KMS-11 (cell line): ENCODE measurements at regions not wholly inside any gene's neighbourhood (a gene's known extent, or its start where the extent isn't known, plus 50 kb on each side); places are given as distances from the start of the nearest gene placed in this dataset.

Source experiments
- H2AFZ ChIP-seq: fragments of 200-600 bp; sonication (generic); 2 replicates; pipeline ENCODE4 v1.6.1; 2016; ENCODE audit warnings: antibody characterized with exemption, mixed run types, low read depth
- H3K27ac ChIP-seq: fragments of 200-600 bp; sonication (generic); 2 replicates; pipeline ENCODE4 v1.6.1; 2016; ENCODE audit warnings: mild to moderate bottlenecking, mixed run types
- H3K27me3 ChIP-seq: fragments of 200-600 bp; sonication (generic); 2 replicates; pipeline ENCODE4 v1.6.1; 2017; ENCODE audit warnings: mild to moderate bottlenecking, low read depth, mixed run types, moderate library complexity; ENCODE audit not compliant: insufficient read depth
- H3K36me3 ChIP-seq: fragments of 200-600 bp; sonication (generic); 2 replicates; pipeline ENCODE4 v1.6.1; 2017; ENCODE audit warnings: mild to moderate bottlenecking, mixed run types; ENCODE audit not compliant: insufficient read depth
- H3K4me1 ChIP-seq: fragments of 200-600 bp; sonication (generic); 2 replicates; pipeline ENCODE4 v1.6.1; 2016; ENCODE audit warnings: mild to moderate bottlenecking, low read depth, mixed run types; ENCODE audit not compliant: poor library complexity, severe bottlenecking
- H3K4me2 ChIP-seq: fragments of 200-600 bp; sonication (generic); 2 replicates; pipeline ENCODE4 v1.7.0; 2016; ENCODE audit warnings: mild to moderate bottlenecking, mixed run types
- H3K4me3 ChIP-seq: fragments of 200-600 bp; sonication (generic); IDR thresholded peaks from 2 replicates; pipeline ENCODE4 v1.6.1; 2017; ENCODE audit warnings: low read depth, low read length, mixed read lengths; ENCODE audit not compliant: insufficient read depth
- H3K79me2 ChIP-seq: fragments of 200-600 bp; sonication (generic); 2 replicates; pipeline ENCODE4 v1.6.1; 2016; ENCODE audit warnings: low read depth, mixed run types; ENCODE audit not compliant: insufficient read depth
- H3K9ac ChIP-seq: fragments of 200-600 bp; sonication (generic); 2 replicates; pipeline ENCODE4 v1.6.1; 2016; ENCODE audit warnings: mild to moderate bottlenecking, mixed run types
- H4K20me1 ChIP-seq: fragments of 200-600 bp; sonication (generic); 2 replicates; pipeline ENCODE4 v1.6.1; 2016; ENCODE audit warnings: mild to moderate bottlenecking, mixed run types; ENCODE audit not compliant: insufficient read depth
- TF ChIP-seq, protein P1 (sequence below): fragments of 200-600 bp; sonication (generic); conservative IDR thresholded peaks from 2 replicates; pipeline ENCODE4 v1.6.1; 2017; ENCODE audit warnings: low read depth, mild to moderate bottlenecking, antibody characterized with exemption, low read length, moderate library complexity, mixed read lengths

GRCh38 chr6:50520326-50521266 lies 192.7 kb upstream of the TFAP2D start:
- no peaks in the 10 kb centered on the region for H3K27me3 ChIP-seq
- no peaks in the 10 kb centered on the region for H3K36me3 ChIP-seq
- no peak overlapping the region for H3K4me2 ChIP-seq
- no peak overlapping the region for H2AFZ ChIP-seq
- H3K9ac ChIP-seq, result no peak overlapping the region
- H3K4me3 ChIP-seq, result no peak overlapping the region
- no peaks in the 10 kb centered on the region for H4K20me1 ChIP-seq
- TF ChIP-seq, protein P1, sequence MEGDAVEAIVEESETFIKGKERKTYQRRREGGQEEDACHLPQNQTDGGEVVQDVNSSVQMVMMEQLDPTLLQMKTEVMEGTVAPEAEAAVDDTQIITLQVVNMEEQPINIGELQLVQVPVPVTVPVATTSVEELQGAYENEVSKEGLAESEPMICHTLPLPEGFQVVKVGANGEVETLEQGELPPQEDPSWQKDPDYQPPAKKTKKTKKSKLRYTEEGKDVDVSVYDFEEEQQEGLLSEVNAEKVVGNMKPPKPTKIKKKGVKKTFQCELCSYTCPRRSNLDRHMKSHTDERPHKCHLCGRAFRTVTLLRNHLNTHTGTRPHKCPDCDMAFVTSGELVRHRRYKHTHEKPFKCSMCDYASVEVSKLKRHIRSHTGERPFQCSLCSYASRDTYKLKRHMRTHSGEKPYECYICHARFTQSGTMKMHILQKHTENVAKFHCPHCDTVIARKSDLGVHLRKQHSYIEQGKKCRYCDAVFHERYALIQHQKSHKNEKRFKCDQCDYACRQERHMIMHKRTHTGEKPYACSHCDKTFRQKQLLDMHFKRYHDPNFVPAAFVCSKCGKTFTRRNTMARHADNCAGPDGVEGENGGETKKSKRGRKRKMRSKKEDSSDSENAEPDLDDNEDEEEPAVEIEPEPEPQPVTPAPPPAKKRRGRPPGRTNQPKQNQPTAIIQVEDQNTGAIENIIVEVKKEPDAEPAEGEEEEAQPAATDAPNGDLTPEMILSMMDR, result no peak
- no peaks in the 10 kb centered on the region for H3K79me2 ChIP-seq
- no peaks in the 10 kb centered on the region for H3K4me1 ChIP-seq
- H3K27ac ChIP-seq, result no peak overlapping the region

DNA sequence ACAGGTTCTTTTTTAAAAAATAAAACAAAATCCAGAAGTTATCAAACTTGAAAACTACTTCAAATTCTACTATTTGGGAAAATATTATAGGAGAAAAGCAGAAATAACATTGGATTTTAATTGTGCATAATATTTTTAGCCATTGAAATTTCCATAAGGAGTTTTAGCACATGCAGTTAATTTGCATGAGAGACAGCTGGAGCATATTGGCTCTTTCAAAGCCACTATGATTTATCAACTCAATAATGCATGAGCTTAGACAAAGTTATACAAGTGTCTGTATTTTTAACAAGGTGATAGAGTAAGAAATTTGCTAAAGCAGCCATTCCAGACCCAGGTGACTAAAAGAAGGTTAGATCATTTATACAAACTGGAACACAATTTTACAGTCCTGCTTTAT lies 189.0 kb upstream of the TFAP2D start:
- Histone ChIP-seq H3K4me2 (no peak overlapping the region), H2AFZ (no peak overlapping the region), H3K27ac (no peak overlapping the region), H3K9ac (no peak overlapping the region), H4K20me1 (no peaks in the 10 kb centered on the region), H3K4me1 (peaks cover 7% of the 10 kb centered on the region), H3K79me2 (no peaks in the 10 kb centered on the region), H3K4me3 (no peak overlapping the region), H3K27me3 (no peaks in the 10 kb centered on the region), H3K36me3 (no peaks in the 10 kb centered on the region)
- TF ChIP-seq, protein P1, result no peak

- no peaks in the 10 kb centered on the region for H4K20me1 ChIP-seq
- no peak overlapping the region for H2AFZ ChIP-seq
- no peak overlapping the region for H3K9ac ChIP-seq
- no peaks in the 10 kb centered on the region for H3K36me3 ChIP-seq
- H3K27me3 ChIP-seq, result no peaks in the 10 kb centered on the region
- TF ChIP-seq, protein P1, result no peak
- H3K27ac ChIP-seq, result no peak overlapping the region
- H3K79me2 ChIP-seq, result no peaks in the 10 kb centered on the region
- H3K4me3 ChIP-seq, result no peak overlapping the region
- peaks cover 30% of the 10 kb centered on the region for H3K4me1 ChIP-seq
- H3K4me2 ChIP-seq, result no peak overlapping the region
Observed at GRCh38 chr6:50527985-50528384, 185.3 kb upstream of the TFAP2D start.

DNA sequence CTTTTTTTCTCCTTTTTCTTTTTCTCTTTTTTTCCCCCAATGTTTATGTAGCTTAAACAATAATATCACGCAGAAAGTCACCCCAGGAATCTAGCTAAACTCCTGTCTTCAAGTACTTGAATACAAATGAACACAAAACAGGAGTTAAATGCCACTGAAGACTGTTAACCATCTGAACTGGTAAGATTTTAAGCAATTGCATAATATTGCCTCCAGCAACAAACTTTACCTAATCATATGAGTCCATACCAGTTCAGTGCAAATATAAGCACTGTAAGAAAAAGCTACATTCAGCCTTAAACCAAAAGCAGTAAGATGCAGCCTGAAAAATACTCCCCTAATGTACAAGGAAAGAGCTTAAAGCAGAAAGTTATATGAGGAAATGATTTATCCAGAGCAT lies 173.9 kb upstream of the TFAP2D start:
- no peak overlapping the region for H2AFZ ChIP-seq
- H3K9ac ChIP-seq, result no peak overlapping the region
- no peak overlapping the region for H3K4me2 ChIP-seq
- H3K36me3 ChIP-seq, result no peaks in the 10 kb centered on the region
- H4K20me1 ChIP-seq, result no peaks in the 10 kb centered on the region
- H3K4me1 ChIP-seq, result no peaks in the 10 kb centered on the region
- no peaks in the 10 kb centered on the region for H3K27me3 ChIP-seq
- no peak overlapping the region for H3K27ac ChIP-seq
- TF ChIP-seq, protein P1, result no peak
- no peak overlapping the region for H3K4me3 ChIP-seq
- no peaks in the 10 kb centered on the region for H3K79me2 ChIP-seq
